Fibroblast of mammary gland (primary cell): ENCODE measurements at regions not wholly inside any gene's neighbourhood (a gene's known extent, or its start where the extent isn't known, plus 50 kb on each side); places are given as distances from the start of the nearest gene placed in this dataset.

Source experiments
- DNase-seq: peaks from one replicate; pipeline ENCODE4 v3.0.0-alpha.2; 2010; ENCODE audit warnings: low read depth
- H3K4me3 ChIP-seq: 2 replicates; pipeline ENCODE4 v1.5.1; 2011; ENCODE audit warnings: low read depth, mild to moderate bottlenecking, low read length, moderate library complexity; ENCODE audit not compliant: control insufficient read depth
- TF ChIP-seq, protein P1 (sequence below): conservative IDR thresholded peaks from 2 replicates; pipeline ENCODE4 v1.5.1; 2011; ENCODE audit warnings: low read depth, low read length, inconsistent platforms; ENCODE audit not compliant: control insufficient read depth, insufficient read depth

DNA sequence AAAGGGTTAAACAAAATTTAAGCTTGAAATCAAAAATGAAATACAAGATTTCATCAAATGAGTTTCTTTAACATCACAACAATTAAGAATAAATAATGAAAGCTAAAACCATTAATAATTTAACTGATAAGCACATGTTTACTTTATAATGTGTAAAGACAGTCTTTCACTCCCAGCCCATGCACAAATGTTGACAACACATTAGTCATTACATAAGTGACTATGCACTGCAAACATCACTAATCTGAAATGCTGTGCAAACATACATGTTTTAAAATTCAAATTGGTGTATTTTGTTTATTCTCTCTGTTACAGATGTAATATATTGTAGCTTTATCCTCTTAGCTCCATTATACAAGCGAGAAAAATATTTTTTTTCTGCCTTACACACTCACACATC, 220.6 kb upstream of the CPXCR1 start:
- no peak for DNase-seq
- H3K4me3 ChIP-seq, result no peak overlapping the region
- TF ChIP-seq, protein P1, sequence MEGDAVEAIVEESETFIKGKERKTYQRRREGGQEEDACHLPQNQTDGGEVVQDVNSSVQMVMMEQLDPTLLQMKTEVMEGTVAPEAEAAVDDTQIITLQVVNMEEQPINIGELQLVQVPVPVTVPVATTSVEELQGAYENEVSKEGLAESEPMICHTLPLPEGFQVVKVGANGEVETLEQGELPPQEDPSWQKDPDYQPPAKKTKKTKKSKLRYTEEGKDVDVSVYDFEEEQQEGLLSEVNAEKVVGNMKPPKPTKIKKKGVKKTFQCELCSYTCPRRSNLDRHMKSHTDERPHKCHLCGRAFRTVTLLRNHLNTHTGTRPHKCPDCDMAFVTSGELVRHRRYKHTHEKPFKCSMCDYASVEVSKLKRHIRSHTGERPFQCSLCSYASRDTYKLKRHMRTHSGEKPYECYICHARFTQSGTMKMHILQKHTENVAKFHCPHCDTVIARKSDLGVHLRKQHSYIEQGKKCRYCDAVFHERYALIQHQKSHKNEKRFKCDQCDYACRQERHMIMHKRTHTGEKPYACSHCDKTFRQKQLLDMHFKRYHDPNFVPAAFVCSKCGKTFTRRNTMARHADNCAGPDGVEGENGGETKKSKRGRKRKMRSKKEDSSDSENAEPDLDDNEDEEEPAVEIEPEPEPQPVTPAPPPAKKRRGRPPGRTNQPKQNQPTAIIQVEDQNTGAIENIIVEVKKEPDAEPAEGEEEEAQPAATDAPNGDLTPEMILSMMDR, result no peak

DNA sequence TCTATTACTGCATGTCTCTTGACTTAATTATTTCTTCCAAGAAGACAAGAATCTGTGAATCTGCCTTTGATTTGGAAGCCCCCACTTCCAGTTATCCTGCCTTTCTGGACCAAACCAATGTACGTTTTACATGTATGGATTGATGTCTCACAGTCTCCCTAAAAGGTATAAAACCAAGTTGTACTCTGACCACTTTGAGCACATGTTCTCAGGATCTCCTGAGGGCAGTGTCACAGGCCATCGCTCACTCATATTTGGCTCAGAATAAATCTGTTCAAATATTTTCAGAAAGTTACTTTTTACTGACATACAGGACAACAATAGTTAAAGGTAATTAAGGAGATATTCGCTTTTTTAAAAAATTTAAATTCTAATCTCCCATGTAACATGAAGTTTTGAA, 188.6 kb upstream of the CPXCR1 start:
- no peak overlapping the region for H3K4me3 ChIP-seq
- TF ChIP-seq, protein P1, result no peak
- DNase-seq, result no peak

DNA sequence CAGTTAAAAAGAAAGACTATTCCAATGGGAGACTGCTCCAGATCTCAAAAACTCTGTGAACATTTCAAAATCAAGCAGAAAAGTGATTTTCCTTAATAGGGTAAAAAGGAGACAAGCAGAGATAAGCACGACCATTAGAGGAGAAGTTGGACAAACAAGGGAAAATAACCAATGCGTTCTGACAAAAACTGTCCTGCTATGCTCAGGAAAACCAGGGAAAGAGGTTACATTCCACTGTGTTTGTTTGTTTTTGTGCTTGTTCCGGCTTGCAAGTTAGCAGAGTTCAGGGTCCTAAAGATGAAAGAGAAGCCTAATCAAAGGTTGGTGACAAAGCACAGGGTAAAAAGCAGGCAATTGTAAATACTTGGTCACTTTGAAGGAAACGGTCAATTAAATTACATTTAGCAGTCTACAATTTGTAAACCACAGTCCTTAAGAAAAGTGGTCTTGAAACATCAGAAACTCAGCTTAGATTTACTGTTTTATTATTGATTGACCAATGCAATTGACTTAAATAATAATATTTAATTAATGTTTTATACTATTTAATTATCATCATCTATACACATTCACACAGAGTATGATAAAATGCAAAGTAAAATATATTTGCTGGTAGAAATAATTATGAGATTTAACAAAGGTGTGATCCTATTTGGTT, 186.2 kb upstream of the CPXCR1 start:
- TF ChIP-seq, protein P1, result no peak
- H3K4me3 ChIP-seq, result no peak overlapping the region
- DNase-seq, result no peak

DNA sequence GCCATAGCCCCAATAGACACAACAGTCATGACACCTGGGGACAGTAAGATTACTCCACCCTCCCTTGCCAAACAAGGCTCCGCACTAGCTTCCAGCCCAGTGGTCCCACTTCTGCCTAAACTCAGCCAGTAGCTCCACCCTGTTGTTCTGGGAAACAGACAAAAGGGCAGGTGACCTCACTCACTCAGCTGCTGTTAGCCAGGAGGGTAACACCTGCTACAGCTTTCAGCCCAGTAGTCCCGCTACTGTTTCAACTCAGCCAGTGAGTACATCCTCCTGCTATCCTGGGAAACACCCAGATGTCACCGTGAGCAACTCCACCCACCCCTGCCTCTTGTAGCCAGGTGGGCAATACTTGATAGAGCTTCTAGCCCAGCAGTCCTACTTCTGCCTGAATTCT, 162.7 kb upstream of the CPXCR1 start:
- DNase-seq, result no peak
- TF ChIP-seq, protein P1, result no peak
- H3K4me3 ChIP-seq, result no peak overlapping the region

DNA sequence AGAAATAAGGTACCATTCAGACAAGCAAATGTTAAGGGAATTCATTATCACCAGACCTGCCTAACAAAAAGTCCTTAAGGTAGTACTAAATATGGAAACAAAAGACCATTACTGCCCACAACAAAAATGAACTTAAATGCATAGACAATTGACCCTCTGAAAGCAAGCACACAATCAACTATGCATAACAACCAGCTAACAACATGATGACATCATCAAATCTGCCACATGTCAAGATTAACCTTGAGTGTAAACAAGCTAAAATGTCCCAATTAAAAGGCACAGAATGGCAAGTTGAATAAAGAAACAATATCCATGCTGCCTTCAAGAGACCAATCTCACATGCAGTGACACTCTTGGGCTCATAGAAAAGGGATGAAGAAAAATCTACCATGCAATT, 160.7 kb upstream of the CPXCR1 start:
- no peak for DNase-seq
- H3K4me3 ChIP-seq, result no peak overlapping the region
- TF ChIP-seq, protein P1, result no peak

DNA sequence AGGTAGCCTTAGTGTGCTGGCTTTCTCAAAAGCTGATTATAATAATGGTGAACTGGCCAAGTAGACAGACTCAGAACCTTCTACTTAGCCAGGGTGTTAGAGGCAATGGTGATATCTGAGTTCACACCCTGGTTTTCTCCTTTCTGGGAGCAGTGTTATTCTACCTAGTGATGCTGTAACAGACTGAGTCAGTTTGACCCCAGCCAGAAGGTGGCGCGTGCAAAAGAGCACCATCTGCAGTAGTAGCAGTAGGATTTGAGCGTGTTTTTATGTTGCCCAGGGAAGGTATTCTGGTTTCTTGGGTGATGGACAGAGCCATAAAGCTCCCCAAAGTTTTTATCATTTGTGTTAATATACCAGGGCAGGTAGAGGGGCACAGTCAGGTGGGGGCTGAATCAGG, 143.8 kb upstream of the CPXCR1 start:
- TF ChIP-seq, protein P1, result no peak
- H3K4me3 ChIP-seq, result no peak overlapping the region
- DNase-seq, result no peak
